Smooth muscle cell (in vitro differentiated cells): ENCODE measurements at regions not wholly inside any gene's neighbourhood (a gene's known extent, or its start where the extent isn't known, plus 50 kb on each side); places are given as distances from the start of the nearest gene placed in this dataset.

Experiments
- DNase-seq: peaks from one replicate; lab custom pipeline; 2025; ENCODE audit not compliant: unreplicated experiment; lab: John Stamatoyannopoulos, UW
- H2AFZ ChIP-seq: fragments of 200-600 bp; sonication (generic); 2 replicates; pipeline ENCODE4 v1.6.0; 2016; ENCODE audit warnings: antibody characterized with exemption, low read depth, mild to moderate bottlenecking
- H3F3A ChIP-seq: fragments of 200-600 bp; sonication (generic); 2 replicates; pipeline ENCODE4 v1.6.0; 2017; ENCODE audit warnings: antibody characterized with exemption, low read depth
- H3K27ac ChIP-seq: fragments of 200-600 bp; sonication (generic); 2 replicates; pipeline ENCODE4 v1.5.1; 2016; ENCODE audit warnings: low read depth, mild to moderate bottlenecking
- H3K27me3 ChIP-seq: fragments of 200-600 bp; sonication (generic); 2 replicates; pipeline ENCODE4 v1.6.1; 2016; ENCODE audit warnings: low read depth, mild to moderate bottlenecking
- H3K36me3 ChIP-seq: fragments of 200-600 bp; sonication (generic); 2 replicates; pipeline ENCODE4 v1.5.1; 2016; ENCODE audit warnings: low read depth
- H3K4me1 ChIP-seq: fragments of 200-600 bp; sonication (generic); 2 replicates; pipeline ENCODE4 v1.5.1; 2016; ENCODE audit warnings: low read depth
- H3K4me2 ChIP-seq: fragments of 200-600 bp; sonication (generic); 2 replicates; pipeline ENCODE4 v1.6.0; 2016; ENCODE audit warnings: mild to moderate bottlenecking
- H3K4me3 ChIP-seq: fragments of 200-600 bp; sonication (generic); 2 replicates; pipeline ENCODE4 v1.5.1; 2016; ENCODE audit warnings: mild to moderate bottlenecking
- H3K79me2 ChIP-seq: fragments of 200-600 bp; sonication (generic); 2 replicates; pipeline ENCODE4 v1.6.0; 2016; ENCODE audit warnings: low read depth, mild to moderate bottlenecking
- H3K9ac ChIP-seq: fragments of 200-600 bp; sonication (generic); 2 replicates; pipeline ENCODE4 v1.6.0; 2016; ENCODE audit warnings: low read depth
- H3K9me3 ChIP-seq: fragments of 200-600 bp; sonication (generic); replicated peaks from 2 replicates; pipeline ENCODE4 v1.5.1; 2016; ENCODE audit warnings: low read depth
- H4K20me1 ChIP-seq: fragments of 200-600 bp; sonication (generic); 2 replicates; pipeline ENCODE4 v1.6.0; 2016; ENCODE audit warnings: low read depth
- CTCF ChIP-seq: fragments of 200-600 bp; sonication (generic); IDR thresholded peaks from 2 replicates; pipeline ENCODE4 v1.5.1; 2017; ENCODE audit warnings: borderline replicate concordance, mild to moderate bottlenecking, antibody characterized with exemption; ENCODE audit not compliant: insufficient read depth, poor library complexity, severe bottlenecking
- WGBS: methylation state at CpG from one replicate; pipeline ENCODE4 v1.1.7; 2016; ENCODE audit warnings: low lambda C conversion rate; 5-methylcytosine and 5-hydroxymethylcytosine counted together

GRCh38 chr4:116547632-116548031 lies 537.7 kb downstream of the TRAM1L1 start:
- no peaks in the 10 kb centered on the region for H3F3A ChIP-seq
- no peaks in the 10 kb centered on the region for H3K9me3 ChIP-seq
- no peak overlapping the region for H3K9ac ChIP-seq
- H3K27ac ChIP-seq = no peak overlapping the region
- H4K20me1 ChIP-seq = no peaks in the 10 kb centered on the region
- H3K27me3 ChIP-seq = no peaks in the 10 kb centered on the region
- no peak overlapping the region for H3K4me2 ChIP-seq
- 97% methylated on average over 2 of the region's 2 CpGs for WGBS
- H3K79me2 ChIP-seq = no peaks in the 10 kb centered on the region
- no peak for TF ChIP-seq CTCF
- DNase-seq = no peak
- no peaks in the 10 kb centered on the region for H3K36me3 ChIP-seq
- no peak overlapping the region for H2AFZ ChIP-seq
- no peaks in the 10 kb centered on the region for H3K4me1 ChIP-seq
- H3K4me3 ChIP-seq = no peak overlapping the region

- H3K9me3 ChIP-seq = no peaks in the 10 kb centered on the region
- no peaks in the 10 kb centered on the region for H3K4me1 ChIP-seq
- H3K4me3 ChIP-seq = no peak overlapping the region
- H3K27me3 ChIP-seq = no peaks in the 10 kb centered on the region
- WGBS = 92% methylated on average over 1 of the region's 1 CpG
- no peaks in the 10 kb centered on the region for H3F3A ChIP-seq
- H3K27ac ChIP-seq = no peak overlapping the region
- H2AFZ ChIP-seq = no peak overlapping the region
- H3K4me2 ChIP-seq = no peak overlapping the region
- no peak for DNase-seq
- no peaks in the 10 kb centered on the region for H4K20me1 ChIP-seq
- no peak for TF ChIP-seq CTCF
- no peaks in the 10 kb centered on the region for H3K36me3 ChIP-seq
- no peak overlapping the region for H3K9ac ChIP-seq
- H3K79me2 ChIP-seq = no peaks in the 10 kb centered on the region
Measured at GRCh38 chr4:116546759-116547158, 538.6 kb downstream of the TRAM1L1 start.

GRCh38 chr4:116544946-116545345 lies 540.4 kb downstream of the TRAM1L1 start:
- 88% methylated on average over 1 of the region's 1 CpG for WGBS
- no peaks in the 10 kb centered on the region for H3K4me1 ChIP-seq
- H3K27me3 ChIP-seq = no peaks in the 10 kb centered on the region

More at GRCh38 chr4:116544946-116545345, 540.4 kb downstream of the TRAM1L1 start:
- Histone ChIP-seq H3K36me3 (no peaks in the 10 kb centered on the region), H4K20me1 (no peaks in the 10 kb centered on the region), H3K79me2 (no peaks in the 10 kb centered on the region), H3K9me3 (no peaks in the 10 kb centered on the region), H3F3A (no peaks in the 10 kb centered on the region), H3K4me2 (no peak overlapping the region), H3K27ac (no peak overlapping the region), H2AFZ (no peak overlapping the region), H3K4me3 (no peak overlapping the region), H3K9ac (no peak overlapping the region)
- DNase-seq = no peak
- TF ChIP-seq CTCF = no peak
